GM21825 (cell line): ENCODE measurements at regions not wholly inside any gene's neighbourhood (a gene's known extent, or its start where the extent isn't known, plus 50 kb on each side); places are given as distances from the start of the nearest gene placed in this dataset.
"Not testable (repeated sequence)": the region's sequence is repeated elsewhere in the genome, so short reads cannot be mapped to it uniquely, and the experiment has no call there.

ENCODE experiments used
- ATAC-seq: cut with Tn5 transposase; IDR thresholded peaks from one replicate; pipeline ENCODE4 v1.9.1; 2021; ENCODE audit warnings: mild to moderate bottlenecking, moderate library complexity; ENCODE audit not compliant: unreplicated experiment

- ATAC-seq, result no peak
Measured at GRCh38 chr21:36591326-36591970, 107.5 kb upstream of the SIM2 start.

- ATAC-seq, result no peak
Measured at GRCh38 chr21:36596174-36596573, 102.7 kb upstream of the SIM2 start.

GRCh38 chr21:36601362-36601761 lies 97.6 kb upstream of the SIM2 start:
- ATAC-seq, result no peak

GRCh38 chr21:36602735-36603134 lies 96.2 kb upstream of the SIM2 start:
- no peak for ATAC-seq

GRCh38 chr21:36603221-36603620 lies 95.7 kb upstream of the SIM2 start:
- no peak for ATAC-seq

GRCh38 chr21:36605426-36605825 lies 93.5 kb upstream of the SIM2 start:
- no peak for ATAC-seq

GRCh38 chr21:36606287-36606982 lies 92.5 kb upstream of the SIM2 start:
- no peak for ATAC-seq

- no peak for ATAC-seq
Measured at GRCh38 chr21:36606983-36607325, 92.0 kb upstream of the SIM2 start.

- no peak for ATAC-seq
Measured at GRCh38 chr21:36608041-36608896, 90.6 kb upstream of the SIM2 start.

- no peak for ATAC-seq
Measured at GRCh38 chr21:36608897-36609225, 90.1 kb upstream of the SIM2 start.

GRCh38 chr21:36609654-36610053 lies 89.3 kb upstream of the SIM2 start:
- no peak for ATAC-seq

GRCh38 chr21:36610201-36610600 lies 88.7 kb upstream of the SIM2 start:
- no peak for ATAC-seq

GRCh38 chr21:36610935-36611334 lies 88.0 kb upstream of the SIM2 start:
- ATAC-seq, result no peak

GRCh38 chr21:36611379-36611778 lies 87.5 kb upstream of the SIM2 start:
- ATAC-seq, result no peak

GRCh38 chr21:36613059-36613458 lies 85.9 kb upstream of the SIM2 start:
- no peak for ATAC-seq

GRCh38 chr21:36613554-36613953 lies 85.4 kb upstream of the SIM2 start:
- ATAC-seq, result no peak

GRCh38 chr21:36615274-36615964 lies 83.5 kb upstream of the SIM2 start:
- ATAC-seq, result no peak

GRCh38 chr21:36616773-36617172 lies 82.1 kb upstream of the SIM2 start:
- ATAC-seq, result not testable (repeated sequence)

GRCh38 chr21:36621794-36622193 lies 77.1 kb upstream of the SIM2 start:
- ATAC-seq, result not testable (repeated sequence)

- no peak for ATAC-seq
Measured at GRCh38 chr21:36624105-36624504, 74.8 kb upstream of the SIM2 start.

GRCh38 chr21:36626791-36627190 lies 72.1 kb upstream of the SIM2 start:
- no peak for ATAC-seq
